ENCODE measurements at regions not wholly inside any gene's neighbourhood (a gene's known extent, or its start where the extent isn't known, plus 50 kb on each side); places are given as distances from the start of the nearest gene placed in this dataset.

DNA sequence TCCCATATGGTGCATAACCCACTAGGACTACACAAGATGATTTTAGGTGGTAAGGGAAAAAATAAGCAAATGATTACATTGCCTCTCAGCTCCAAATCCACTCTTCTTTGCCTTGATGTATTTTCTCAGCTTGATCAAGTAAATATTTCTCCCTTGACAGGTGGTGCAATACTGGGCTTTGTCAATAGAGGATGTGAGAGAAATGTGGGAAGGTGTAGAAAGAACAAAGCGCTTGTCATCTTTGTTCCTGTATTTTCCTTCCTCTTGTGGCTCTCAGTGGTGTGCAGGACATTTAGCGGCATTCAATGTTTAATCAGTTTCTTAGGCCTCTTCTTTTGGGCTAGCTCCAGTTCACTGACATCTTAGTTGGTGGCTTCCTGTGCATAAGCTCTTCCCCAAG lies 1165.8 kb upstream of the GOT2 start:
- TF ChIP-seq RCOR1 (IDR thresholded peaks at IDR 0.05; ENCODE audit: low read depth, low read length) (no peak), NR3C1 (IDR thresholded peaks at IDR 0.05) (no peak), HOXA7 (CRISPR knock-in tag; IDR thresholded peaks at IDR 0.05) (no peak), SMC3 (IDR thresholded peaks at IDR 0.05) (no peak)
- TF ChIP-seq, protein P1, sequence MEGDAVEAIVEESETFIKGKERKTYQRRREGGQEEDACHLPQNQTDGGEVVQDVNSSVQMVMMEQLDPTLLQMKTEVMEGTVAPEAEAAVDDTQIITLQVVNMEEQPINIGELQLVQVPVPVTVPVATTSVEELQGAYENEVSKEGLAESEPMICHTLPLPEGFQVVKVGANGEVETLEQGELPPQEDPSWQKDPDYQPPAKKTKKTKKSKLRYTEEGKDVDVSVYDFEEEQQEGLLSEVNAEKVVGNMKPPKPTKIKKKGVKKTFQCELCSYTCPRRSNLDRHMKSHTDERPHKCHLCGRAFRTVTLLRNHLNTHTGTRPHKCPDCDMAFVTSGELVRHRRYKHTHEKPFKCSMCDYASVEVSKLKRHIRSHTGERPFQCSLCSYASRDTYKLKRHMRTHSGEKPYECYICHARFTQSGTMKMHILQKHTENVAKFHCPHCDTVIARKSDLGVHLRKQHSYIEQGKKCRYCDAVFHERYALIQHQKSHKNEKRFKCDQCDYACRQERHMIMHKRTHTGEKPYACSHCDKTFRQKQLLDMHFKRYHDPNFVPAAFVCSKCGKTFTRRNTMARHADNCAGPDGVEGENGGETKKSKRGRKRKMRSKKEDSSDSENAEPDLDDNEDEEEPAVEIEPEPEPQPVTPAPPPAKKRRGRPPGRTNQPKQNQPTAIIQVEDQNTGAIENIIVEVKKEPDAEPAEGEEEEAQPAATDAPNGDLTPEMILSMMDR (IDR thresholded peaks at IDR 0.05): 0 out of 3 replicates have a peak, but pooled peaks have one; percentile 7
- TF ChIP-seq, protein P2, sequence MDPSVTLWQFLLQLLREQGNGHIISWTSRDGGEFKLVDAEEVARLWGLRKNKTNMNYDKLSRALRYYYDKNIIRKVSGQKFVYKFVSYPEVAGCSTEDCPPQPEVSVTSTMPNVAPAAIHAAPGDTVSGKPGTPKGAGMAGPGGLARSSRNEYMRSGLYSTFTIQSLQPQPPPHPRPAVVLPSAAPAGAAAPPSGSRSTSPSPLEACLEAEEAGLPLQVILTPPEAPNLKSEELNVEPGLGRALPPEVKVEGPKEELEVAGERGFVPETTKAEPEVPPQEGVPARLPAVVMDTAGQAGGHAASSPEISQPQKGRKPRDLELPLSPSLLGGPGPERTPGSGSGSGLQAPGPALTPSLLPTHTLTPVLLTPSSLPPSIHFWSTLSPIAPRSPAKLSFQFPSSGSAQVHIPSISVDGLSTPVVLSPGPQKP (IDR thresholded peaks at IDR 0.05; ENCODE audit: low read depth, low read length): no peak
